NCI-H2029 (cell line): ENCODE measurements at regions not wholly inside any gene's neighbourhood (a gene's known extent, or its start where the extent isn't known, plus 50 kb on each side); places are given as distances from the start of the nearest gene placed in this dataset.

ENCODE experiments used
- DNase-seq: peaks from one replicate; lab custom pipeline; 2025; lab: John Stamatoyannopoulos, UW

GRCh38 chr4:188197566-188197965 lies 58.3 kb downstream of the TRIML1 start:
- DNase-seq: no peak

DNA sequence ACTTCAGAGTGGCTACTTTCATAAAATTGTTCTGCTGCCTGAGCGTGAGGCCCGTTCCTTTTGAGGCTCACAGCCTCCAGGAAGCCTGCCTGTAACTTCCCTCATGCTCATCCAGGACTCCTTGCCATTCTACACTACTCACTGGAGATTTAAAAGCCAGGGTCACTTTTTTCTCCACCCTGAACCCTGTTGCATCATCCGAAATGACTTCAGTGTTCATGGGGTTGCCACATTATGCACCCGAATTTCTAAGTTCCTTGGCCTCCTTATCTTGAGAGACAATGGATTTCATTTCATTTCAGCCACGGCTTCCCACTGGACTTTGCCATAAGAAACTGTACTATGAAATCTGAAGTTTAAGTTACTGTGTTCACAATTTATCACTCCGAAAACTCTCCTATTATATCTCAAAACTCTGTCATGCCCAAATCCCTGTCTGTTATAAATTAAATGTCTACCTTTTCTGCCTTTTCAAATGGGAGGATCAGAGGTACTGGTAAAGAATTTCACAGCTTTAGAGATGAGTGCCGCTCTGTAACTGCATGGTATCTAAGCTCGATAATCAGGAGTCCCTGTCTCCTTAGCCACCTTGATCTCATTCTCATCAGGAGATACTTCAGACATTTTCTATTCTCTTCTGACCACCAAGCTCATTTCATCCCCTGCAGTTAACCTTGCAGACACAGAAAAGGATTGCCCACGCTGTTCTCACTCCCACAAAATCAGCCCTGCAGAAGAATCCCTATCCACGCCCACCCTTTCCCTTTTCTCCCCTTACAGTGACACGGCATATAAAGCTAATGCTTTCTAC lies 59.9 kb downstream of the TRIML1 start:
- DNase-seq: no peak

- no peak for DNase-seq
These were observed 62.6 kb downstream of the TRIML1 start for GRCh38 chr4:188201851-188202250.

- DNase-seq: no peak
These were observed 67.5 kb downstream of the TRIML1 start for GRCh38 chr4:188206783-188207182.

- no peak for DNase-seq
These were observed 75.6 kb downstream of the TRIML1 start for GRCh38 chr4:188214861-188215260.

DNA sequence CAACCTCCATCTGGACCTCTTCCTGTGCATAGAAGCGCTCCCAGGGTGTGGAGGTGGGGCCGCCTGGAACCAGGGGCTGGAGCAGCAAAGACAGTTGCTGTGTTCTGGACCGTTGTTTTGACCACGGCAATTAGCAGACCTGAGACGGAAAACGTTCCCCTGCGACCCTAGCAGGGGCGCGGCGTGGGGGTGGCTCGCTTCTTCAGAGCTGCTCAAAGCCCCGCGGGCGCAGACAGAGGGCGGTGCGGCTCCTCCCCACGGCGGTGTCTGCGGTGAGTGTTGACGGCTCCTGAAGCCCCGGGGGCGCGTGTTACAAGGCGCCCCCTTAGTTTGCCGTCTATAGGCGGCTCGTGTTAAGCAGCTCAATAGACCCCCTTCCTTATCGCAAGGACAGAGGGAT lies 79.2 kb downstream of the TRIML1 start:
- DNase-seq: no peak

GRCh38 chr4:188220006-188220405 lies 80.8 kb downstream of the TRIML1 start:
- no peak for DNase-seq

GRCh38 chr4:188221090-188221489 lies 81.8 kb downstream of the TRIML1 start:
- DNase-seq: no peak

GRCh38 chr4:188228279-188228678 lies 89.0 kb downstream of the TRIML1 start:
- no peak for DNase-seq

- DNase-seq: no peak
These were observed 93.2 kb downstream of the TRIML1 start for GRCh38 chr4:188232428-188232827.

DNA sequence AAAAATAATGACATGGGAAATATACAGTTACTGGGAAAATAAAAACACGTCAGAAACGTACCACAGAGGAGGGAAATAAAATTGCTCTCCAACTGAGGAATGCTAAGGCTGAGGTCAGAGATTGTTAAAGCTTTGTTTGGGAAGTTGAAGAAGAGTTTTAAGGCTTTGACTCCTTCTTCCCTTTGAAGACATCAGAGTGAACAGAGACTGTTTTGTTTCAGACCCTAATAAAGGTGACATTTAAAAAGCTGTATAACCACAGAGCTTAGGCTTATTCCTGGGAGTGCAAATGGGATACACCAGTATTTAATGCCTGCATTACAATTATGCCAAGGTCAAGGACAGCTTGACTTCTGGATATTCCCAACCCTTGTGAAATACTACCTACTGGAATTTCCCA lies 102.8 kb downstream of the TRIML1 start:
- DNase-seq: no peak

DNA sequence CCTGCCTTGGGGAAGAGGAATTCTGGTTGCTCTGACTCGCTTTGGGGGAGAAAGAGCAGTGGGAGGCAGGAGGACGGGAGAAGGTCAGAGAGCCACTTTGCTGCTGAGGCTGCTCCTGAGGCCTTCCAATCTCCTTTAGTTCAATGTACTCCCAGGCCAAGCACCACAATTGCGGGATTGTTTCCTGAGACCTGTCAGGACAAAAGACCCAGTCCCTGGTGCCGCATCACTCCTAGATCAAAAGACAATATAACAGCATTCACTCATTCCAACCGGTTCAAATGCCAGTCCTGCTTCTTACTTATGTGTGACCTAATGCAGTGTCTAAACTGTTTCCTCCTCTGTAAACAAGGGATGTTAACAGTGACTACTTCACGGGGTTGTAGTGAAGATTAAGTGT lies 106.4 kb downstream of the TRIML1 start:
- no peak for DNase-seq

DNA sequence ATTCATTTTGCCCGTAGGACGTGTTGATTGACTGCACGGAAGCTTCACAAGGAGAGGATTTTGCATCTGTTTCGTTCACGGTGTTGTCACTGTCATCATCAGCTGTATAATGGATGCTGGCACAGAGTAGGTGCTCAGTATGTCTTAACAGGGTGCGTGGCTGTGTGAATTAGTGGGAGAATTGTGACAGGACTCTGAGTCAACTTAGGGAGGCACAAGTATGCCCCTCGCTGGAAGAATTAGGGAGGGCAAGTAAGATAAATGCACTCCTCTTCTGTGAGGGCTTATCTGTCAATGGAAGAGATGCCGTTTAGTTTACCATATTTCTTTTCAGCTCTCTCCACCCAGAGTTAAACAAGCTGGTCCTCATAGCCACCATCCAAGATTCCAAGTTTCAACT lies 107.2 kb downstream of the TRIML1 start:
- DNase-seq: no peak

DNA sequence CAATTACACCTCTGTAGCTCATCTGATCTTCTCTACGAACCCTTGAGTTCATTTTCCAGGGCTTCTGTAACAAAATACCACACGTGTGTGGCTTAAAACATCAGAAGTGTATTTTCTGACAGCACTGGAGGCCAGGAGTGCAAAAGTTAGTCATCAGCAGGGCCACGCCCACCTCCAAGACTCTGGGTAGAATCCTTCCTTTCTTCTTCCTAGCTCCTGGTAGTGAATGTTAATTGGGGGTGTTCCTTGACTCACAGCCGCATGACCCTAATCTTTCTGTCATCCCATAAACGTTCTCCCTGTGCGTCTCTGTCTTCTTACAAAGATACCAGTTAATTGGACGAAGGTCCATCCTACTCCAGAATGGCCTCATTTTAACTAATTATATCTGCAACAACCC lies 115.0 kb downstream of the TRIML1 start:
- no peak for DNase-seq

- no peak for DNase-seq
These were observed 123.2 kb downstream of the TRIML1 start for GRCh38 chr4:188262464-188262863.

GRCh38 chr4:188263321-188263720 lies 124.1 kb downstream of the TRIML1 start:
- no peak for DNase-seq

- DNase-seq: no peak
These were observed 127.1 kb downstream of the TRIML1 start for GRCh38 chr4:188266386-188266785.

- DNase-seq: no peak
These were observed 129.1 kb downstream of the TRIML1 start for GRCh38 chr4:188268131-188268908.

DNA sequence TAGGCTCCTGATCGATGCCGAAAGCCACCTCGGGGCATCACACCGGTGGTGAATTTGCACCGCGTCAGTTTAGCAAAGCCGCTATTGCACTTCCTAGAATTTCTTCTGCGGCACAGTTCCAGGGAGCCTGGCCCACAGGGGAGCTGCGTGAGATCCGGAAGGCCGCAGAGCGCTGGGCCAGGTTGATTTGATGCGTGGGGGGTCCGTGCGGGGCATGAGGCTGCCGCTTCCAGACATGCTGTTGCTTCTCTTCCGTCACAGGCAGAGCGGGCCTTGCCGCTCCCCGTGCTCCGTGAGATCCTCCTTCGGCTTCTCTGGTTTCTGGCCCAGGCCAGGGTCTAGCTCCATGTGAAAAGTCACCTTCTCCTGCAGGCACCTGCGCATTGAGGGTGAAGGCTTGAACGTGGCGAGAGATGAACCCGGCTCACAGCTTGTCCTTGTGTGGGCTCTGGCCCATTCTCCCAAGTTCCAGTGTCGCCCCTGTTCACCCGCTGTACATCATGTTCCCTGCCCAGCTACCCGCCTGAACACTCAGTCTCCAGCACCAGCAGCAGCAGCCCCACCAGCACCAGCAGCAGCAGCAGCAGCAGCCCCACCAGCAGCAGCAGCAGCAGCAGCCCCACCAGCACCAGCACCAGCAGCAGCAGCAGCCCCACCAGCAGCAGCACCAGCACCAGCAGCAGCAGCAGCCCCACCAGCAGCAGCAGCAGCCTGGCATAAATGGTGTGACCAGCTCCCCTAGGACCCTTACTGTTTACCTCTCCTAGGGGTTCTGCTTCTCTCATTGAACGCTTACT lies 131.2 kb downstream of the TRIML1 start:
- DNase-seq: no peak

DNA sequence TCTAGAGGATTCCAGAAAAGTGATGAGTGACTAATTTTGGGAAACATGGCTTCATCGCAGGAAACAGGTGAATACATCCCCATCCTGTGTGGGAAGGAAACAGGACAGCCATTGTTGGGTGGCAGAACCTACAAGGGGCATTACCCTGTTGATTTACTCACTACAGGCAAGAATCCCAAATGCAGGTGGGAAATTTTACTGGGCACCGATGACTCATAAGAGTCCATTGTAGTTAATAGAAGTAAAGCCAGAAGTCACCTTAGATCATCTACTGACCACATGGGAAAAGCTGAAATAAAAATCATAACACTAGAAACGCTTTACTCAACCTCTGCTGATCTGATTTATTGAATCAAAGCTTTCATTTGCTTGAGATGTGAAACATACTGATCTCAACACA lies 136.4 kb downstream of the TRIML1 start:
- no peak for DNase-seq

DNA sequence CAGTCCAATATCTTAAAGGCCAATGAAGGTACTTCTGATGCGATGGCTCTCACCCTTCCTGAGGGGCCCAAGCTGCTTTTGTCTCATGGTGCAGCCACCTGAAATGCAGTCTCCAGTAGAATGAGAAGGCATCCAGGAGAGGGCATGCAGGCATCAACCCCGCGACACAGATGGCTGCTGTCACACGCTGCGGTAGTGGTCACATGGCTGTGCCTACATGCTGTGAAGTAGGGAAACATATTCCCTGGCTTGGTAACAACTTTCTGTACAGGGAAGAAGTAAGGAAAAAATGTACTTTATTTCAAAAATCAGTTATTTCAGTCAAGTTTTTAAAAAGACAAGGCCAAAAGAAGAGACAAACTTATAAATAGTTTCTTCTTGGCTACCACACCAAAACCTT lies 139.9 kb downstream of the TRIML1 start:
- no peak for DNase-seq

- DNase-seq: no peak
These were observed 143.4 kb downstream of the TRIML1 start for GRCh38 chr4:188282471-188283232.
